OCI-LY7 (cell line): ENCODE measurements at regions not wholly inside any gene's neighbourhood (a gene's known extent, or its start where the extent isn't known, plus 50 kb on each side); places are given as distances from the start of the nearest gene placed in this dataset.
"Not testable (repeated sequence)": the region's sequence is repeated elsewhere in the genome, so short reads cannot be mapped to it uniquely, and the experiment has no call there.

ENCODE experiments used
- CTCF ChIP-seq: fragments of 200-600 bp; sonication (generic); conservative IDR thresholded peaks from 2 replicates; pipeline ENCODE4 v1.5.1; 2014; ENCODE audit warnings: mild to moderate bottlenecking, antibody characterized with exemption, low read length, moderate library complexity, mixed read lengths
- EZH2phosphoT487 ChIP-seq: fragments of 200-600 bp; sonication (generic); IDR thresholded peaks from 2 replicates; pipeline ENCODE4 v1.6.1; 2018; ENCODE audit warnings: low read depth, borderline replicate concordance, mild to moderate bottlenecking, mixed run types, antibody characterized with exemption, low read length, moderate library complexity, mixed read lengths

- not testable (repeated sequence) for TF ChIP-seq CTCF, EZH2phosphoT487
These were observed 407.9 kb downstream of the BUD13 start for GRCh38 chr11:116364925-116365324.
